Sigmoid colon (tissue), 4 donors: ENCODE measurements at regions not wholly inside any gene's neighbourhood (a gene's known extent, or its start where the extent isn't known, plus 50 kb on each side); places are given as distances from the start of the nearest gene placed in this dataset.
"Not testable (repeated sequence)": the region's sequence is repeated elsewhere in the genome, so short reads cannot be mapped to it uniquely, and the experiment has no call there.

Experiments
- CTCF ChIP-seq, 4 experiments: fragments of 450-650 bp in 3 of 4; fragments of 200-600 bp in 1 of 4; IDR thresholded peaks; one replicate each; pipeline ENCODE4 v1.5.1; 2016 to 2019; ENCODE audit warnings: antibody characterized with exemption in 4 of 4, mild to moderate bottlenecking in 3 of 4, moderate library complexity in 2 of 4
- EP300 ChIP-seq, 4 donors: sonication (generic); formaldehyde crosslinking; IDR thresholded peaks; one replicate each; pipeline ENCODE4 v1.6.1; 2017; ENCODE audit warnings: antibody characterized with exemption in 4 of 4
- POLR2A ChIP-seq, 2 donors: fragments of 450-650 bp; IDR thresholded peaks; one replicate each; pipeline ENCODE4 v1.6.1; 2016; ENCODE audit warnings: antibody characterized with exemption in 2 of 2, mild to moderate bottlenecking in 2 of 2, moderate library complexity in 2 of 2

- TF ChIP-seq CTCF, POLR2A, EP300 (IDR thresholded peaks at IDR 0.05): not testable (repeated sequence)
Observed at GRCh38 chr1:219839595-219839994, 88.8 kb downstream of the SLC30A10 start.
